ENCODE measurements at regions not wholly inside any gene's neighbourhood (a gene's known extent, or its start where the extent isn't known, plus 50 kb on each side); places are given as distances from the start of the nearest gene placed in this dataset.

- H3K9ac ChIP-seq (ENCODE audit: low read depth in 1 of 2, low read length in 2 of 2): no peak overlapping the region
- TF ChIP-seq NR2F2 (IDR thresholded peaks at IDR 0.05) (no peak), MAX (IDR thresholded peaks at IDR 0.05) (no peak), RAD21 (IDR thresholded peaks at IDR 0.05) (no peak), CTCF (IDR thresholded peaks at IDR 0.05; ENCODE audit: low read depth, low read length, missing input control) (no peak), SP1 (IDR thresholded peaks at IDR 0.05) (no peak), GABPA (IDR thresholded peaks at IDR 0.05 in 1 of 2, conservative IDR thresholded peaks at IDR 0.05 in 1 of 2) (no peak), RXRA (IDR thresholded peaks at IDR 0.05) (no peak), JUND (IDR thresholded peaks at IDR 0.05) (no peak), ZBTB33 (IDR thresholded peaks at IDR 0.05) (no peak), REST (IDR thresholded peaks at IDR 0.05) (no peak), HNF4G (IDR thresholded peaks at IDR 0.05) (no peak), TAF1 (conservative IDR thresholded peaks at IDR 0.05) (no peak), HNF4A (conservative IDR thresholded peaks at IDR 0.05) (no peak)
- no peaks in the 10 kb centered on the region for H3K9me3 ChIP-seq (ENCODE audit: control insufficient read depth in 4 of 4, low read length in 3 of 4)
- WGBS: 75% methylated on average over 2 of the region's 2 CpGs
- DNase-seq (ENCODE audit: low spot score): no peak
- H3K27ac ChIP-seq (ENCODE audit: low read depth in 1 of 2, low read length in 2 of 2): no peak overlapping the region
- H3K4me1 ChIP-seq (ENCODE audit: control insufficient read depth in 4 of 4, insufficient read depth in 4 of 4, low read length in 3 of 4): no peaks in the 10 kb centered on the region
- H3K36me3 ChIP-seq (ENCODE audit: control insufficient read depth in 4 of 4, insufficient read depth in 3 of 4, low read depth in 1 of 4, low read length in 3 of 4): no peaks in the 10 kb centered on the region
- no peak overlapping the region for H3K4me3 ChIP-seq (ENCODE audit: low read depth in 1 of 3, low read length in 3 of 3)
- no peaks in the 10 kb centered on the region for H3K27me3 ChIP-seq (ENCODE audit: control insufficient read depth in 4 of 4, insufficient read depth in 4 of 4, low read length in 3 of 4)
Measured at GRCh38 chr1:69410893-69411292, 156.8 kb upstream of the LRRC7 start.

- no peak overlapping the region for H3K4me3 ChIP-seq (ENCODE audit: low read depth in 1 of 3, low read length in 3 of 3)
- no peaks in the 10 kb centered on the region for H3K27me3 ChIP-seq (ENCODE audit: control insufficient read depth in 4 of 4, insufficient read depth in 4 of 4, low read length in 3 of 4)
- no peak overlapping the region for H3K27ac ChIP-seq (ENCODE audit: low read depth in 1 of 2, low read length in 2 of 2)
- no peak for DNase-seq (ENCODE audit: low spot score)
- no peak for TF ChIP-seq MAX (IDR thresholded peaks at IDR 0.05)
- TF ChIP-seq REST (IDR thresholded peaks at IDR 0.05): no peak
- no peak for TF ChIP-seq FOXA1 (IDR thresholded peaks at IDR 0.05)
- no peak for TF ChIP-seq FOXA2 (IDR thresholded peaks at IDR 0.05)
- TF ChIP-seq EGR1 (IDR thresholded peaks at IDR 0.05; ENCODE audit: low read depth in 2 of 2): no peak
- no peak for TF ChIP-seq NR2F2 (IDR thresholded peaks at IDR 0.05)
- no peak for TF ChIP-seq ATF3 (IDR thresholded peaks at IDR 0.05)
- TF ChIP-seq YY1 (IDR thresholded peaks at IDR 0.05): no peak
- no peak for TF ChIP-seq HNF4A (conservative IDR thresholded peaks at IDR 0.05)
- no peak overlapping the region for H3K9ac ChIP-seq (ENCODE audit: low read depth in 1 of 2, low read length in 2 of 2)
- no peaks in the 10 kb centered on the region for H3K9me3 ChIP-seq (ENCODE audit: control insufficient read depth in 4 of 4, low read length in 3 of 4)
- H3K4me1 ChIP-seq (ENCODE audit: control insufficient read depth in 4 of 4, insufficient read depth in 4 of 4, low read length in 3 of 4): no peaks in the 10 kb centered on the region
- no peaks in the 10 kb centered on the region for H3K36me3 ChIP-seq (ENCODE audit: control insufficient read depth in 4 of 4, insufficient read depth in 3 of 4, low read depth in 1 of 4, low read length in 3 of 4)
Measured at GRCh38 chr1:69411617-69412016, 156.1 kb upstream of the LRRC7 start.
